Stimulated activated CD8-positive, alpha-beta memory T cell treated with anti-CD3 and anti-CD28 coated beads, Interleukin-15, amount 100 ng/mL, for 24 hours (primary cell): ENCODE measurements at regions not wholly inside any gene's neighbourhood (a gene's known extent, or its start where the extent isn't known, plus 50 kb on each side); places are given as distances from the start of the nearest gene placed in this dataset.
"Not testable (repeated sequence)": the region's sequence is repeated elsewhere in the genome, so short reads cannot be mapped to it uniquely, and the experiment has no call there.

Experiments
- DNase-seq: peaks from one replicate; pipeline ENCODE4 v3.0.0-alpha.2; 2020; ENCODE audit warnings: low read depth

- DNase-seq, result no peak
These were observed 666.5 kb downstream of the FLRT2 start for GRCh38 chr14:86196471-86196870.

DNA sequence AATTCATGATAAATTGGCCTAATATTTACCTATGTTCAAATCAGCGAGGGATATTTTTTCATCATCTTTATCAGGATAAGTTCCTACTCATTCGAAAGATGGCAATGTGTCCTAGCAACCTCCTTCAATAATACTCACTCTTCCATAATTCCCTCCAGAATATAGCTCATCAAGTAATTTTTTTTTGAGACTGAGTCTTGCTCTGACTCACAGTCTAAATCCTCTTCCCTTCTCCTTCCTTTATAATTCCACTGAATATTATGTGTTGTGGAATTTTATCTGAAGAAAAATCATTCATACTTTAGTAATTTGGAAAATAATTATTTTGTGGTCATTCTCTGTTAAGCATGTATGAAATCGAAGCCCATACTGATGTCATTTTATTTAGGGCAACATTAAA lies 663.8 kb downstream of the FLRT2 start:
- DNase-seq, result no peak

DNA sequence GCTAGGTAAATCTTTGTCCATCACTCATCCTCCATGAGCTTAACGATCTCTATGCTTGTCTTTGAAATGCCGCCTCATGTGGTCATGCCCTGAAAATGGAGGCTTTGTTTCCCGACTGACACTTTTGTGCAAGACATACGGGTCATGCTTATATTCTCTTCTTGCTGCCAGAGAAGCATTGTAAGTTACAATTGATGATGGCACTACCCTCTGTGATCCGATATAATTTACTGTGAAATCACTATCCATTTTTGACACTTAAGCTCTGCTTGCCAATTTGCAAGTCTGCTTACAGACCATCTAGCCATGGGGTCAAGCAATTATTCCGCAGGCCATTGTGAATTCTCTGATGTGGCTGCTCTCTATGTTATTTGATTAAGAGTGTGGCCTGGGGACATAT lies 650.0 kb downstream of the FLRT2 start:
- no peak for DNase-seq

- DNase-seq, result no peak
These were observed 638.4 kb downstream of the FLRT2 start for GRCh38 chr14:86168371-86168770.

GRCh38 chr14:86166541-86166940 lies 636.6 kb downstream of the FLRT2 start:
- no peak for DNase-seq

GRCh38 chr14:86153480-86153879 lies 623.5 kb downstream of the FLRT2 start:
- no peak for DNase-seq

GRCh38 chr14:86143248-86143647 lies 613.3 kb downstream of the FLRT2 start:
- no peak for DNase-seq

DNA sequence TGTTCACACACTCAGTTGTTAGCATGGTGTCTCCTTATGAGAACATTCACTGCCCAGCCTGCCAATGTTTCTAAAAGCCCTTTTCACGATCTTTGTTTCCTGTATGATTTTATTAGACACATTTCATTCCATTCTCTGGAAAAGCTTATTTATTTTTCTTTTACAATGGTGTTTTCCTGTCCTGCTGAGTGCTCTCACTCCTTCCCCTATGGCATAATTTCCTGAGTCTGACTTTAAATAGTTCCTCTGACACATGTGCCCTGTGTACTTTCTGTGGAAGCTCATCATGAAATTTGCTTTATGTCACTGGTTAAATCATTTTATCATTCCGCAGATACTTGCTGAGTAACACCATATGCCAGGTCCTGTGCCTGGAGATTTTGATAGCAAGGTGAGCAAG lies 612.0 kb downstream of the FLRT2 start:
- DNase-seq, result no peak

- DNase-seq, result no peak
These were observed 599.5 kb downstream of the FLRT2 start for GRCh38 chr14:86129426-86129825.

DNA sequence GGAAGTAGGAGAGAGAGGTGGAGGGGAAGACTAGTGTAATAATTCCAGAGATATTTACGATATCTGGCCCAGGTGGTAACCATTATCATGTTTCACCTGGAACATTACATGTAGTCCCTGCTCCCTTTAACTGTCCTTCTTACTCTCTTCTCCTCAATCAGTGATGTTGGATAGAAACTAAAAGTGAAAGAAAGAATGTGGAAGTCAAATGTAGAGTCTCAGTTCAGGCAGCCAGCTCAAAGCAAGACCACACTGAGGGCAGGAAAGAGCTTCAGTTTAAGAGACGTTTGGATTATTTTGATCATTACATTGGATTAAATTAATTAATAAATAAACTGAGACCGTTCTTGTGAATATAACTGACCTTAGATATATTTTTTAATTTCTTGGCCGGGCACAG lies 594.4 kb downstream of the FLRT2 start:
- no peak for DNase-seq

DNA sequence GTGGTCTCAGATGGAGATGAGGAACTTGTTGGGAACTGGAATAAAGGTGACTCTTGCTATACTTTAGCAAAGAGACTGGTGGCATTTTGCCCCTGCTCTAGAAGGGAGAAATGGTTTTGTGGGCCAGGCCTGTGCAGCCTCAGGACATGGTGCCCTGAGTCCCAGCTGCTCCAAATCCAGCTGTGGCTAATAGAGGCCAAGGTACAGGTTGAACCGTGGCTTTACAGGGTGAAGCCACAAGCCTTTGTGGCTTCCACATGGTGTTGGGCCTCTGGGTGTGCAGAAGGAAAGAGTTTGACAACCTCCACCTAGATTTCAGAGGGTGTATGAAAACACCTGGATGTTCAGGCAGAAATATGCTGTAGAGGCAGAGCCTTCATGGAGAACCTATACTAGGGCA lies 586.0 kb downstream of the FLRT2 start:
- DNase-seq, result no peak

DNA sequence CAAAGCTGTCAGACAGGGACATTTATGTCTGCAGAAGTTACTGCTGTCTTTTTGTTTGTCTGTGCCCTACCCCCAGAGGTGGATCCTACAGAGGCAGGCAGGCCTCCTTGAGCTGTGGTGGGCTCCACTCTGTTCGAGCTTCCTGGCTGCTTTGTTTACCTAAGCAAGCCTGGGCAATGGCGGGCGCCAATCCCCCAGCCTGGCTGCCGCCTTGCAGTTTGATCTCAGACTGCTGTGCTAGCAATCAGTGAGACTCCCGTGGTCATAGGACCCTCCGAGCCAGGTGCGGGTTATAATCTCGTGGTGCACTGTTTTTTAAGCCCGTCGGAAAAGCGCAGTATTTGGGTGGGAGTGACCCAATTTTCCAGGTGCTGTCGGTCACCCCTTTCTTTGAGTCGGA lies 580.9 kb downstream of the FLRT2 start:
- DNase-seq, result not testable (repeated sequence)

GRCh38 chr14:86104691-86105265 lies 574.8 kb downstream of the FLRT2 start:
- no peak for DNase-seq

DNA sequence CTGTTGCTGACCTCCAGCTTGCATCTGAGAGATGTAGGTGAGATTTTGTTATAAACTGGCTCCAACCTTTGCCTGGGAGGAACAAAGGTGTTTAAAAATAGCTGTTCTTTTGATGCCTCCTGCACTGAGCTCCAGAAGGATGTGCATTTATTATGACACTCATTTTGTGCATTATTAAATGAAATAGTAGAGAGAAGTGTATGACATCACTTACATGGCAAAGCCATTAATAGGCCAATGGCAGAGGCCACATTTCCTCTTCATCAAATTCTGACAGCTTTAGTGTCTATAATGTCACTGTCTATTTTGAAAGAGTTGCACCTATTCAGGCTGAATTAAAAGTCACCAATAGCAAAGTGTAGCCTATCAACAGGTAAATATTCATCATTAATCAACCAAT lies 564.6 kb downstream of the FLRT2 start:
- DNase-seq, result no peak

GRCh38 chr14:86091811-86092210 lies 561.9 kb downstream of the FLRT2 start:
- DNase-seq, result no peak

DNA sequence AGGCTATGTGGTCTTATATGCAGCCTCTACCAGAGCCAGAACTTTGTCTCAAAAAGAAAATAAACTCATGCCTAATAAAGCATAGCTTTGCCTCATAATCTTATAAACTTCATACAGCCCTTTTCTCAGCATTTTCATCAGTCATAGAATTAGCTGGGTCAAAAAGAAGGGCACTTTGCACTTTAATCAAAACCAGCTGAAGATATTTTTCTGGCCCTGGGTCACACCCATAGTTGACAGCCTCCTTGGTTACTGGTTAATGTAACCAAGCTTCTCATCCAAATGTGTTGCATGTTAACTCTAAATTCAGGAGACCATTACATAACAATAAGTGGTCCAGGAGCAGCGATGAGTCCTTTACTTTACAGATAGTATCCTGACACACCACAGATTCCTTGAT lies 558.2 kb downstream of the FLRT2 start:
- no peak for DNase-seq

DNA sequence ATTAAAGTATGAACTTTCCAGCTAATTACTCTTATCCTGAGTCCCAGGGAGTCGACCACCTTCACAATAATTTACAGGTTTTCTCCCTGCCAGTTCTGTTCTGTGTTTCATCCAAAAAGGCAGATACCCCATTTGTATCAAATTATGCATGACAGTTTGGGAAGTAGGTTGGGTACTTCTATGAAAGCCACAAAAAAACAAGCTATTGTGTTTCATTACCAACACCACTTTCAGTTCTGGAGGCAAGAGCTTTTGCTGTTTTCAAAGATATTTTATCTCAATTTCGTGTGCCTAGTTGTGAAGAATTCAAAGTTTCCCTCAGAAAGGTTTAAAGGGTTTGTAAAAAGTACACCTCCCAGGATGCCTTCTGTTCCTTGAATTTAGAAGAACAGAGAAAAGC lies 557.4 kb downstream of the FLRT2 start:
- DNase-seq, result no peak

DNA sequence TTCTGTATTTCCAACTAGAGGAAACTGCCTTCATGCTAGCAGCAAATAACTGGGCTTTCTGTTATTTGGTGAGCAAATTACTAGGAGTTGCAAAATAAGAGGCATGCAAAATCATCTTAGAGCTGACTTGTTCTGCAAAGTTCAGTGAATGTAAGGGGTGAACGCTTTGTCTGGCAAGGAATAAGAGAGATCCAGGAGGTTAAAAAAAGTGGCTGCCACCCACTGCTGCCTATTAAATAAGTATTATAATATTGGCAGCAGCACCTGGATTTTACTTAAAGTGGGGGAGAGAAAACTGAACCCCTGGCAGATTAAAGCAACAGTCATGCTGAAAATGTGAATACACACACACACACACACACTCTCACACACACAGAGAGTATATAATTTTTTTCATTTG lies 557.0 kb downstream of the FLRT2 start:
- DNase-seq, result no peak

DNA sequence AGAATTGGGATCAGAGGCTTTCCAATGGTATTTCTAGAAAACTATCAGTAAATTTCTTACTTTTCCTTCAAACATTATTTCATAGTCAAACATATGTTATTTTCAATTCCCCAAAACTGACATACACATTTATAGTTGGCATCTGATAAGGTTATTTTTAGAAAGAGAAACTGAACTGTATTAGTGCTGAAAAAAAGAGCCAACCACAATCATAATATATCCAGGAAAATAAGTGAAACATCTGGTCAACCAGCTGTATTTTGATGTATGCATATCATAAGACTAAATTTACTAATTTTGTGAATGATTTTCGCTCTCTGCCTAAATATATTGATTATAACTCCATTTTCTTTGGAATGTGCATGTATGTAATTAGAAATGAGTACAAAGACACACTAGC lies 554.2 kb downstream of the FLRT2 start:
- DNase-seq, result no peak

DNA sequence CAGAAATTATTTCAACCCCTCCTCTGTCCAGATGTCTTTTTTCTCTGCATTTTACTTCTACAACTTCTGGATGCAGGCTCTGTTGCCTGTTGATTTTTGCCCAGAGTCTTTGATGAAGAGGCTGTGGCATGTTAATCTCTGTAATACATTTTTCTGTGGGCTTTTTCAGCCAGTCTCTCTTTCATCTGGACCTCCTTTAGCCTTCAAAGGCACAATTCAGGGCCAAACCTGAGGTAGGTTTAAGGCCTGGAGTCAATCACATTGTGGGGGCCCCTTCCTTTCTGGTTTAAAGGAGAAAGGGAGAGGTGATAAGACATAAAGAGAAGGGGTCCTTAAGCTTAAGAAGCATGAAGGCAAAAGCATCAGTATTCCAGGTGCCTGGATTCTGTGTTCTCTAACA lies 553.7 kb downstream of the FLRT2 start:
- DNase-seq, result no peak

DNA sequence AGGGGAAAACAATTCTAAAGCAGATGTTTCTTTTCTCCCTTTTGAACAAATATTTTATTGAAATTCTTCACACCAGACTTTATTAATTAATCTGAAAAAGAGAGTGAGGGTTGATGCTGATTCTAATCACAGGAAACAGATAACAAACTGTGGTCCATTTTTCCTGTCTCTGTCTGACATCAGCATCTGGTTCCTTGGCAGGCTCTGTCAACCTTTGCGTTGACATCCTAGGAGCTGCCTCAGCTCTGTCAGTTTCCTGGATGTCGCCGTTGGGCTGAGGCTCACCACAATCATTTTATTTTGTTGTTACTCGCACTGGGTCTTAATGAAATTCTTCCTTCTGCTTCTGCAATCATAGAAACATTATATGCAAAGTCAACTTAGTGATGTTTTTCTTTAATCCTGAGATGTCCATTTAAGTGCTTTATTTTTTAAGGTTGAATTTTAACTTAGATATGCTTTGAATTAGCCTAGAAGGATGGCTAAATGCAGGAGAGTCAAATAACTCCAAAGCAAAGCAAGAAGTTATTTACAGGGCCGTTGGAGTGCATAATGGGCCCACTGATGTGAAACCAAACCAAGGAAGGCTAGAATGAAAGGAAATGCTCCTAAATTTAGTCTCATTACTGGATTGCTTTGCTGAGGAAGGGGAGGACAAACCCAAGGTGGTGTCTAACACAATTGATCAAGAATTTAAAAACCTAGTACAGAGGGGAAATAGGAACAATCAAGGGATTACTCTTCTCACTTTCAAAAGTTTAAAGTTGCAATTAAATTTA lies 542.4 kb downstream of the FLRT2 start:
- no peak for DNase-seq

- DNase-seq, result no peak
These were observed 536.7 kb downstream of the FLRT2 start for GRCh38 chr14:86066651-86067050.

DNA sequence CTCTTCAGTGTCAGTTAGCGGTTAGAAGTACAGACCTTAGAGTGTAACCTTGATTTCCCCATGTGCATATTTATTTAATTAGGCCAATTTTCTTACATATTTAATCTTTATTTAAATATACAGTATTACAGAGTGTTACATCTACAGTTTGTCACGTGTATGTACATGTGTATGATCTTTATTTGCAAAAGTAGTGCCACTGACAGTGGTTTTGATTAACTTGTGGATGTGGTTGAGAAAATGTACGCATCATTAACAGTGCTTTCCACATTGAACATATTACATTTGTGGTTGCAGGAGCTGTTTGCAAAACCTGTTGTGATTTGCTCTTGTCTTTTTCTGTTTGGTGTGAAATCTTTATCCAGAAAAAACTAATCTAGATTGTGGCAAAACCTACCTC lies 535.5 kb downstream of the FLRT2 start:
- DNase-seq, result no peak

DNA sequence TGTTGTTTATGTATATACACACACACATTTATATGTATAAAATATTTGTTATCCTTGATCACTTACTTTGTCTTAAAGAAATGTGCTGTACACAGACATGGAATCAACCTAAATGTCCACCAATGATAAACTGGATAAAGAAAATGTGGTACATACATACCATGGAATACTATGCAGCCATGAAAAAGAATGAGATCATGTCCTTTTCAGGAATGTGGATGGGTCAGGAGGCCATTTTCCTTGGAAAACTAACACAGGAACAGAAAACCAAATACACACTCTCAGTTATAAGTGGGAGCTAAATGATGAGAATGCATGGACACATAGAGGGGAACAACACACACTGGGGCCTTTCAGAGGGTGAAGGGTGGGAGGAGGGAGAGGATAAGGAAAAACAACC lies 534.7 kb downstream of the FLRT2 start:
- DNase-seq, result not testable (repeated sequence)
